Ectodermal cell (in vitro differentiated cells): ENCODE measurements at regions not wholly inside any gene's neighbourhood (a gene's known extent, or its start where the extent isn't known, plus 50 kb on each side); places are given as distances from the start of the nearest gene placed in this dataset.

Experiments
- H3K27ac ChIP-seq: 2 replicates; pipeline ENCODE4 v1.7.0; 2013; ENCODE audit warnings: mild to moderate bottlenecking, low read depth, low read length; ENCODE audit not compliant: insufficient read depth, poor library complexity, severe bottlenecking
- H3K27me3 ChIP-seq: 2 replicates; pipeline ENCODE4 v1.7.0; 2013; ENCODE audit warnings: mild to moderate bottlenecking, low read length; ENCODE audit not compliant: insufficient read depth, control insufficient read depth, poor library complexity, severe bottlenecking
- H3K36me3 ChIP-seq: one replicate; pipeline ENCODE4 v1.7.0; 2013; ENCODE audit warnings: low read length; ENCODE audit not compliant: control insufficient read depth, insufficient read depth
- H3K4me1 ChIP-seq: one replicate; pipeline ENCODE4 v1.7.0; 2013; ENCODE audit warnings: low read length; ENCODE audit not compliant: control insufficient read depth, insufficient read depth
- H3K4me3 ChIP-seq: 2 replicates; pipeline ENCODE4 v1.7.0; 2013; ENCODE audit warnings: low read depth, low read length, control low read depth; ENCODE audit not compliant: insufficient read depth
- H3K9me3 ChIP-seq: 2 replicates; pipeline ENCODE4 v1.7.0; 2013; ENCODE audit warnings: mild to moderate bottlenecking, low read length, moderate library complexity; ENCODE audit not compliant: control insufficient read depth
- WGBS, 2 experiments: methylation state at CpG; one replicate each; pipeline ENCODE4 v1.1.7; 2013; ENCODE audit warnings: missing lambda C conversion rate in 2 of 2; 5-methylcytosine and 5-hydroxymethylcytosine counted together

DNA sequence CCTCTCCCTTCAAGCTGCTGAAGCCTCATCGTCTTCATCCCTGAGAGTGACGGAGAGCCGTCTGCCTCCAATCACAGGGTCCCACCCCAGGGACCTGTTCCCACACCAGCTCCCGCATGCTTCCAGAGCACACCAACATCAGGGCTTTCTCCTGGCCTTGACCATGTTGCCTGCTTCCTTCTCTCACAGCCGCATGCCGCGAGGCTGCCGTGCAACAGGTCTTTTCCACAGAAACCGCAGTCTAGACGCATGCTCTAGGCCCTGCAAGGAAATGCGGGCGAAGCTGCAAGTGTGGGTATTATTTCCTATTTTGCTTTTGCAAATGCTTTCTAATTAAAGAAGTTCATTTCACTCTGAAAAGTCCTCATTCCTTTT, 277.8 kb downstream of the EIPR1 start:
- WGBS, 2 experiments, result 95 to 96% methylated on average over 10 to 12 of the region's 12 CpGs
- H3K4me1 ChIP-seq, result peaks cover 3% of the 10 kb centered on the region
- no peaks in the 10 kb centered on the region for H3K27me3 ChIP-seq
- H3K9me3 ChIP-seq, result no peaks in the 10 kb centered on the region
- H3K27ac ChIP-seq, result no peak overlapping the region
- no peak overlapping the region for H3K4me3 ChIP-seq
- no peaks in the 10 kb centered on the region for H3K36me3 ChIP-seq

DNA sequence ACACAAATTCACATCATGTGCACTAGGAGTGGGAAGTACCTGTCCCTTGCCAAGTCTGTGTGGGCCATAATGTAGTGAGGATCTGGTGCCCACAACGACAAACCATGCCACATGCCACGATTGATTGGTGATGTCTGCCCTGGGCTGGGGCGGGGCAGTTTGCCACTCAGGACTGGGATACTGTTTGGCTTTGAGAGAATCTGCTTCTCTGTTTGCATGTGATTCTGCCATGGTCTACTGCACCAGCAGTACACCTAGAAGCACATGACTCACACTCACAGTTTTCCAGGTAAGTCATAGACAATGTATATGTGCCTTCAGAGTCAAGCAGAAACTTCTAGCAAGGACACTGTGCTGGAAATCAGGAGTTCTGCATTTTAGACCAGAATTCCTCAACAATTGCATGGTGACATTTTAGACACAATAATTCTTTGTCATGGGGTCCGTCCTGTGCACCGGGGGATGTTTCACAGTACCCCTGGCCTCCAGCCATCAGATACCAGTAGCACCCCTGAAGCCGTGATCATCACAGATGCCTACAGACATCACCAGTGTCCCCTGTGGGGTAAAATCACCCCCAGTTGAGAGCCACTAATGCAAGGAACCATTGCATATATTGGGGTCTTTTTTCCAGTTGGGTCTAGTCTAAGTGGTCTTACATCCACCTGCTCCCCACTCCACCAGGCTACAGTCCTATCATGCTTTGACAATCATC, 278.3 kb downstream of the EIPR1 start:
- Histone ChIP-seq H3K9me3 (no peaks in the 10 kb centered on the region), H3K4me3 (no peak overlapping the region), H3K27me3 (no peaks in the 10 kb centered on the region), H3K27ac (no peak overlapping the region), H3K4me1 (peaks cover 3% of the 10 kb centered on the region), H3K36me3 (no peaks in the 10 kb centered on the region)
- WGBS, 2 experiments, result 95 to 97% methylated on average over 6 of the region's 6 CpGs

DNA sequence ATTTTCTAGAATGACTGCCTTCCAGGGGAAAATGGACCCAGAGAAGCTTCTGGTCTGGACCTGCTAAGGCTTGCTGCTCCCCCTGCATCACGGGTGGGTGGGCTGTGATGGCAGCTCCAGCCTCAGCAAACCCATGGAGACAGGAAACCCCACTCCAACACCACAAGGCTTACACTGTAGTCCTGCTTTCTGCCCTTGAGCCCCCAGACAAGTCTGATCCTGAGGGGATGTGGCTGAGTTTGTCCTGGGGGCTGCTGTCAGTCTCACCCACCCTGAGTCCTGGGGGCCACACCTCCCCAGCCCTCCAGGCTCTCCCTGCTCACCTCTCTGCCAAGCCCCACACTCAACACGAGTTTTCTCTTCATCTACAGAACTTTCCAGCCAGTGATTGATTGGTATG, 279.4 kb downstream of the EIPR1 start:
- H3K36me3 ChIP-seq, result no peaks in the 10 kb centered on the region
- no peak overlapping the region for H3K27ac ChIP-seq
- no peaks in the 10 kb centered on the region for H3K9me3 ChIP-seq
- WGBS, 2 experiments, result 82 to 94% methylated on average over 2 of the region's 2 CpGs
- peaks cover 3% of the 10 kb centered on the region for H3K4me1 ChIP-seq
- no peak overlapping the region for H3K4me3 ChIP-seq
- no peaks in the 10 kb centered on the region for H3K27me3 ChIP-seq

DNA sequence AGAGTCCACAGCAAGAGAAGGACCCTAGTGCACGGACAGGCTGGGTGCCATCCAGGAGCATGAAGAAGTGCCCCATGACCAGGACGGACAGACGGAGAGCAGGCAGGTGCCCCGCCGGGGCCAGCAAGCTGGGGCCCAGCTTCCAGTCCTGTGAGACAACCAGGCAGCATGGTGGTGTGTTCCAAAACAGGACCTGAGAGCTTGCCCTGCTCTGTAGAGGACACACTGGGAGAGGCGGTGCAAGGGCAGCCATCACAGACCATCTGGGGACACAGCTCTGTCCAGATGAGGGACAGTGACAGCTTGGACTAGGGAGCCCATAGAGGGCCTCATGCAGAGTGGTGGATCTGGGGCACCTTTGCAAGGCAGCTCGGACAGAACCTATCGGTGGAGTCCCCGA, 279.8 kb downstream of the EIPR1 start:
- no peaks in the 10 kb centered on the region for H3K36me3 ChIP-seq
- no peaks in the 10 kb centered on the region for H3K27me3 ChIP-seq
- no peak overlapping the region for H3K27ac ChIP-seq
- no peak overlapping the region for H3K4me3 ChIP-seq
- 93 to 95% methylated on average over 9 of the region's 9 CpGs for WGBS, 2 experiments
- H3K9me3 ChIP-seq, result no peaks in the 10 kb centered on the region
- peaks cover 2% of the 10 kb centered on the region for H3K4me1 ChIP-seq

DNA sequence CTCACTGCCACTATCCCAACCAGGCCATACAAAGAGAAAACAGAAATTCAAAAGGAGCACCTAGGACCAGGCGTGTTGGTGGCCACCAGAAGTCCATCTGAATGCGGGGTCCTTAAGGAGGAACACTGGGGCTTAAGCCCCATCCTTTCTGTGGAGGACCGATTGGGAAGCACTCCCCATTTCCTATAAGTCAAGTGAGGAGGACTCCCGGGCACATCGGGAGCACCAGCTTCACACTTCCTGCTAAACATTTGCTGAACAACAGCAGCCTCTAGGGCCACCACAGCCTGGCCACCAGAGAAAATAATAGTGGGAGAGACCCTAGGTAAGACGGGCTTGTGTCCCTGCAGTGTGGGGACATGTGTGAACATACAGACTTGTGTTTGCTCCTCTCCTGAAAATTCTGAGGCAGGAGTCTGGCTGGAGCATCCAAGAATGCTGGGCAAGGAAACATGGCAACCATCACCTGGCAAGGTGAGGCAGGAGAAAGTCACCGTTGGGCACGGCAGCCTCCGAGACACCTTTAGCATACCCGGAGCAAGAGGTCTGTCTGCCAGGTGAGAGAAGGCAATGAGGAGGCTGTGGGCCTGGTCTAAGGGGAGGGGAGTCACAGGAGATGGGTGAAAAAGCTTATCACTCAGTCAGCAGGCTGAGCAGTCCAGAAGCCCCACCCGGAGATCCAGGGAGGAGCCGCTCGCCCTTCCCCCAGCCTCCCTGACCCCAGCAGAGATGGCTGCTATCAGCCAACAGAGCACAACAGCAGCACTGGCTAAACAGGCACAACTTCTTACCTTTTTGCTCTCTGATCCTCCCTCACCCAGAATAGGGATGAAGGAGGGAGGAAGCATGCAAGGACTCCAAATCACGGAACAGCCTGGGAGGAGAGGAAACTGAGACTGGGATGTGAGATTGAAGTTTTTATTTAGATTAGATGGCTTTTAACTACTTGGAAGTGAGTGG, 282.3 kb downstream of the EIPR1 start:
- Histone ChIP-seq H3K36me3 (no peaks in the 10 kb centered on the region), H3K4me1 (no peaks in the 10 kb centered on the region), H3K27me3 (no peaks in the 10 kb centered on the region), H3K9me3 (no peaks in the 10 kb centered on the region), H3K27ac (no peak overlapping the region), H3K4me3 (no peak overlapping the region)
- WGBS, 2 experiments, result 83 to 84% methylated on average over 14 of the region's 14 CpGs

DNA sequence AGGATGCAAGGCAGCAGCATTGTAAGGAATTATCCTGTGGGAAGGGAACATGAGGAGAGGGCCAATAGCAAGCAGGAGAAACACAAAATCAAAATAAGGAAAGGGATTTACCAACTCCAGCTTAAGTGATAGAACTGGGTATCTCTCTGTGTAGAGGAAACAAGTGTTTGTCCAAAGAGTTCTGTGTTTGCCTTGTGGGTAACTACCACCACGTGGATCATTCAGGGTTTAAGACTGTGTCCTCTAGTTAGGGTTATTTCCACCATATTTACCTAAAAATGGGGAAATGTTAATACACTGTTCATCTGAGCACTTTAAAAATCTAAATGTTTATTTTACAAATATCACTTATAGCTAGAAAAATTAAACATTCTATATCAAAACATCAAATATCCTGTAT, 283.3 kb downstream of the EIPR1 start:
- Histone ChIP-seq H3K27me3 (no peaks in the 10 kb centered on the region), H3K9me3 (no peaks in the 10 kb centered on the region), H3K36me3 (no peaks in the 10 kb centered on the region), H3K4me1 (no peaks in the 10 kb centered on the region), H3K27ac (no peak overlapping the region), H3K4me3 (no peak overlapping the region)
- WGBS, 2 experiments, result 100% methylated on average over 1 of the region's 1 CpG; no CpG with 5 or more reads in 1 of the 2 experiments

DNA sequence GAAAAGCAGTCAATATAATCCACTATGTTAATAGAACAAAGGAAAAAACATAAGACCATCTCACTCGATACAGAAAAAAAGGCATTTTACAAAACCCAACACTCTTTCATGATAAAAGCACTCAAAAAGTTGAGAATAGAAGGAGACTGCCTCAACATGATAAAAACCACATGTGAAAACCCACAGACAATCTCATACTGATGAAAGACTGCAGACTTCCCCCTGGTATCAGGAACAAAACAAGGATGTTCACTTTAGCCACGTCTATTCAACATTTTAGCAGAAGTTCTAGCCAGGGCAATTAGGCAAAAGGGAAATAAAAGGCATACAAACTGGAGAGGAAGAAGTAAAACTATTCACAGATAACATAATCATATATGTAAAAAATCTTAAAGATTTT, 285.9 kb downstream of the EIPR1 start:
- H3K27ac ChIP-seq, result no peak overlapping the region
- no peaks in the 10 kb centered on the region for H3K4me1 ChIP-seq
- 75 to 90% methylated on average over 1 to 2 of the region's 2 CpGs for WGBS, 2 experiments
- H3K9me3 ChIP-seq, result no peaks in the 10 kb centered on the region
- H3K4me3 ChIP-seq, result no peak overlapping the region
- no peaks in the 10 kb centered on the region for H3K36me3 ChIP-seq
- no peaks in the 10 kb centered on the region for H3K27me3 ChIP-seq

DNA sequence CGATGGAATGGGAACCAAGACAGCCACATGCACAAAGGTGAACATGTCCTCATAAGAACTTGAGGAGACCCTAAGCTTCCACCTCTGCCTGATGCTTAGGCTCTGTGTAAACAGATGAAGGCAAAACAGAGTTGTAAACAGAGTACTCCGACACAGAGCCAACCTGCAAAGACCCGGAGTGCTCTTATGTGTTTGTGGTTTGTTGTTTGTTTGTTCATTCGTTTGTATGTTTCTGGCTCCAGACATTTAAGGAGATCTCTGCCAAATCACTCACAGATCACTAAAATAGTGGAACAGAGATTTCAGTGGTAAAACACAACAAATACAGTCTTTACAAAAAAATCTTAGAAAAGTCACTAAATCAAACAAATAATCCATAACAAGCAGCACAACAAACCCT, 294.9 kb downstream of the EIPR1 start:
- no peaks in the 10 kb centered on the region for H3K27me3 ChIP-seq
- no peaks in the 10 kb centered on the region for H3K36me3 ChIP-seq
- no peak overlapping the region for H3K4me3 ChIP-seq
- no peaks in the 10 kb centered on the region for H3K9me3 ChIP-seq
- WGBS, 2 experiments, result 87 to 95% methylated on average over 3 of the region's 4 CpGs
- no peaks in the 10 kb centered on the region for H3K4me1 ChIP-seq
- no peak overlapping the region for H3K27ac ChIP-seq

DNA sequence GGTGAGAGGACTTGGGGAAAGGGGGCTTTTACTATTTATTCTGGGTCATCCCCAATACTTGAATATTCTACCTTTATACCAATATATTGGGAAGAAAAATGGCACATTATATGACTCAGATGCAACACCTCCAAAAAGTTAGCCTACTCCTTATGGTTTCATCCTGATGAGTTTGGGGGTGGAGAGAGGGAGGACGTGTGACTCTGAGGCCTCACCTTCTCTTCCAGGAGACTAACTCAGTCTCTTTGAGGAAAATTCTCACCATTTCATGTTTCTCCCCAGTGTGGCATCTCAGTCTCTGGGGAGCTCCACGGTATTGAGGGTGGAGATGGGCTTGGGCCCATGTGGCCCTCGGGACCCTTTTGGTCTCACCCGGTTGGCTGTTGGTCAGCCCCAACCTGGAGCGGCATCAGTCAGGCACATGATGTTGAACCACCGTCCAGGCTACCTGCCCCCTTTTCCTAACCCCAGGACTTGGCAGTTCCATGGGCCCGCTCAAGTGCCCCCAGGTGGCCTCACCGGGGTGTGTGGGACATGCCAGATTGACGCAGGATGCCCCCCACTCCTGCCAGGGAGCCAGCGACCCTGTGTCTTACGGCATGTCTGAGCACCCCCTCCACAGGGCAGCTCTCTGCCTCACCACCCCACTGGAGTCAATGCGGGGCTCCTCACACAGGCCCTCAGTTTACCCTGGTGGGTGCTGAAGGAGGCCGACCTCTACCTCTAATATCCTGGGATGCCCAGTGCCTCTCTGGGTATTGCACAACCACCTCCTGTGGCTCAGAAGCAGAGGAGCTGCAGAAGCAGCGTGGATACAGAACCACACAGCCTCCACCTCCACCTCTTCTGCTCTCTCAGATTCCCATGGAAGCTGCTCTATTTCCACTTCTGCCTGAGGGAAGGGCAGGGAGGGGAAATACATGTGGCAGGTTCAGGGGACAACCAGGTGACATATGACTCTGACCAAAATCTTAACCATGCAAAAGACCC, 297.4 kb downstream of the EIPR1 start:
- no peak overlapping the region for H3K27ac ChIP-seq
- H3K4me1 ChIP-seq, result peaks cover 5% of the 10 kb centered on the region
- no peaks in the 10 kb centered on the region for H3K27me3 ChIP-seq
- no peaks in the 10 kb centered on the region for H3K9me3 ChIP-seq
- H3K4me3 ChIP-seq, result no peak overlapping the region
- WGBS, 2 experiments, result 94% methylated on average over 13 to 14 of the region's 14 CpGs
- H3K36me3 ChIP-seq, result no peaks in the 10 kb centered on the region
